ENCODE measurements at regions not wholly inside any gene's neighbourhood (a gene's known extent, or its start where the extent isn't known, plus 50 kb on each side); places are given as distances from the start of the nearest gene placed in this dataset.

DNA sequence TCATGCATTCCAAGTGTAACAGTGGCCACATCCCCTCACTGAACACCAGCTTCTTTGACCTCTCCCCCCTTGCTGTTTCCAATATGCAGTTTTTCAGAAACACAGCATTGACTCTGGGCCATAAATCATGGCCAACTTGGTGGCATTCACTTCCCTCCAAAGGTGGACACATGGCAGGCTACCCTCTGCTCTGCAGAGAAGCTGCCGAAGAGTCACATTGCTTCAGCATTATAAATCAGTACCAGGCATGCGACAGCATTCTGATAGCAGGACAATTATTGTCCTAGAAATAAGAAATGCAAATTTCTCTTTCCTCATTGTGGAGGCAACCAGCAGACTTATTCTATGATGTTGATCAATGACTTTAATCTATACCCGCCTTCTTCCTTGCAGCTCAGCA lies 475.4 kb upstream of the GHITM start:
- DNase-seq (ENCODE audit: low read depth): no peak

- no peak for DNase-seq (ENCODE audit: low read depth)
These were observed 472.5 kb upstream of the GHITM start for GRCh38 chr10:83666762-83667161.

DNA sequence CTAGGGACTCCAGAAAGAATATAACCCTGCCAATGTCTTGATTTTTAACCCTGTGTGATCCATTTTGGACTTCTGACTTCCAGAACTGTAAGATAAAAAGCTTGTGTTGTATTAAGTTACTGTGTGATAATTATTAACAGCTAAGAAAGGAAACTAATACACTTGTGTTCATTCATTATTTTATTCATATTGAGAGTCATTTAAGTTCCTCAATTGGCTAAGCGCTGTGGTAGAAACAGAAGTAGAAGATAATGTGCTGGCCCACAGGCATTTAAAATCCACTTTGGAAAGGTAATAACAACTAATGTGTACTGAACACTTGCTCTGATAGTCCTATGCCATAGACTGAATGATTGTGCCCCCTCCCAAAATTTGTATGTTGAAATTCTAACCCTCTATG lies 471.7 kb upstream of the GHITM start:
- DNase-seq (ENCODE audit: low read depth): no peak

- no peak for DNase-seq (ENCODE audit: low read depth)
These were observed 466.0 kb upstream of the GHITM start for GRCh38 chr10:83673316-83673715.

GRCh38 chr10:83677795-83678194 lies 461.5 kb upstream of the GHITM start:
- DNase-seq (ENCODE audit: low read depth): no peak

GRCh38 chr10:83678850-83679249 lies 460.5 kb upstream of the GHITM start:
- DNase-seq (ENCODE audit: low read depth): no peak

GRCh38 chr10:83680470-83680891 lies 458.8 kb upstream of the GHITM start:
- DNase-seq (ENCODE audit: low read depth): no peak

- DNase-seq (ENCODE audit: low read depth): no peak
These were observed 456.9 kb upstream of the GHITM start for GRCh38 chr10:83682414-83682813.

- no peak for DNase-seq (ENCODE audit: low read depth)
These were observed 453.9 kb upstream of the GHITM start for GRCh38 chr10:83685458-83685857.

DNA sequence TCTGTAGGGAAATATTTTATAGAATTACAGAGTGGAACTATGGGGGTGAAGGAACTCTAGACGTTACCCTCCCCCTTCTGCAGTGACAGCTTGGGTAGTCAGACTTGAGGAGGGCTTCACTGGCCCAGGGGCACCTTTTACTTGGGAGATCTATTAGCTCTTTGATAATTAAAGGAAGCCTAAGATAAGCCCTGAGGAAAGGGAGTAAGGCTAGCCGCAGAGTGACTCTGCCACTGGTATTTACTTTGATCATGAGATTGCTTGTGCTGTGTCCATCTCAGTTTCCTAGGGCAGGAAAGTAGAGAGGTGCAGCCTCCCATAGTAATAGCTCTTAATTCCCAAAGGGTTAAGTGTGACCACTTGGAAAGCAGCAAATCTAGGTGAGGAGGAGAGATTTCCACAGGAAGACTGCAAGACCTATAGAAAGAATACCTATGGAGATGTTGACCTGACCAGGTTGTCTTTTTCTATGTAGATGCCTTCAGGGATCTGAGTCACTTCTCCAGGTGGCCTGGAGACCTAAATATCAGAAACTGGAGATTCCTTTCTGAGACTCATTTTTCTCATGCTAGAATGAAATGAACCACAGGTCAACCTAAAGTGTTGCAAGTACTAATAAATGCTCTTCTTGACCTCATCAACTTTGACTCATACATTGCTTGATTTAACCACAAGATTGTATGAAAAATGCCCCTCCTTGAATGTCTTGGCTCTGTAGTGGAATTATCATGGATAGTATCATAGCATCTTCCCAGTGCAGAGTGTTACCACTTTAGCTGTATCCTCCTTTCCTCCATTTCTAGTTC lies 447.3 kb upstream of the GHITM start:
- no peak for DNase-seq (ENCODE audit: low read depth)

DNA sequence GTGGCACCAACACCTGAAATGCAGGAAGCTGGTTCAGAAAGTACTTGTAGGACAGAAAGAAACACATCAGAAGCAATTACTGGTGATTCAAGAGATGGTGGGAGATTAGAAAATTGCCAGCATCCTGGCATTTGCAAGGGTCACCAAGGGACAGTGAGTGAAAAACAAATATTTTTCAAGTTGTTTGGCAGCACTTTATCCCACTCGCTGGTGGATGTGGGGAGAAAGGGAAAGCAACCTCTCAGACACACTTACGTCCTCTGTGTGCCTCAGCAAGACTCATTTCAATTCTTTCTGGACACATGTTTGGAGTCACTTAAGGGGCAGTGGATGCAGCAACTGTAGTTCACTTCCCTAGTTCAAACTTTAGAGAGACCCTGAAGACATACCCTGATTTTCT lies 440.4 kb upstream of the GHITM start:
- no peak for DNase-seq (ENCODE audit: low read depth)

DNA sequence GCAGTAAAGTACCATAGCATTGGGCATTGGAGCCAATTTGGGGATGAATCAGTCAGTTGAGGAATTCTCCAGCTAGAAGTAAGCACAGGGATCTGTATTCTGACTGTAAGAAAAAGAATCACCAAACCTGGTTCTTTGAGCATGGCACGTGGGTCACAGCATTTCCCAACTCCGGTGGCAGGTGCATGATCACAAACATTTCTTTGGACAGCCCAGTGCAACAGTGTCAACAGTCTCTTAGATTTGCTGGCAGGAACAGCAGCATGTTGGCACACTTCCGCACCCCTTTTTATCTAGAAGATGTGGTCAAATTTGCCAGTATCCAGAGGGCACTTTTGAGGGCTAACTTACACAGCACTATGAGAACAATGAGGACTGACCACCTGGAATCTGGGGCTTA lies 437.5 kb upstream of the GHITM start:
- no peak for DNase-seq (ENCODE audit: low read depth)

DNA sequence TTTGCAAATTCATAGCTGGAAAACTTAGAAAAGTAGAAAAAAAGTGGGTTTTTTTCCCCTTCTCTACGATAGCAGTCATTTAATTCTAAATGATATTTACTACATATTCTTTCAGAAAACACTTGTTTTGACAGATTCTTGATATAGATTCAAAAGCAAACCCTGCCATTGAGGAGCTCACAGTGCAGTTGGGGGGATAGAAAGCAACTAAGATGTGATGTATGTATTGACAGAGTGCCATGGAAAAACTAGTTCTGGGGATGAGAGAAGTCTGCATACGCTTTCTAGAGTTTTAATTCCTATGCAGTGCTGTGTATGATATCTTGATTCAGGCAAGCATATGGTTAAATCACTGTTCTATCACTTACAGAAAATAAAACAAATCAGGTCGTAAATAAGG lies 436.6 kb upstream of the GHITM start:
- DNase-seq (ENCODE audit: low read depth): no peak

GRCh38 chr10:83706120-83706519 lies 433.2 kb upstream of the GHITM start:
- no peak for DNase-seq (ENCODE audit: low read depth)

DNA sequence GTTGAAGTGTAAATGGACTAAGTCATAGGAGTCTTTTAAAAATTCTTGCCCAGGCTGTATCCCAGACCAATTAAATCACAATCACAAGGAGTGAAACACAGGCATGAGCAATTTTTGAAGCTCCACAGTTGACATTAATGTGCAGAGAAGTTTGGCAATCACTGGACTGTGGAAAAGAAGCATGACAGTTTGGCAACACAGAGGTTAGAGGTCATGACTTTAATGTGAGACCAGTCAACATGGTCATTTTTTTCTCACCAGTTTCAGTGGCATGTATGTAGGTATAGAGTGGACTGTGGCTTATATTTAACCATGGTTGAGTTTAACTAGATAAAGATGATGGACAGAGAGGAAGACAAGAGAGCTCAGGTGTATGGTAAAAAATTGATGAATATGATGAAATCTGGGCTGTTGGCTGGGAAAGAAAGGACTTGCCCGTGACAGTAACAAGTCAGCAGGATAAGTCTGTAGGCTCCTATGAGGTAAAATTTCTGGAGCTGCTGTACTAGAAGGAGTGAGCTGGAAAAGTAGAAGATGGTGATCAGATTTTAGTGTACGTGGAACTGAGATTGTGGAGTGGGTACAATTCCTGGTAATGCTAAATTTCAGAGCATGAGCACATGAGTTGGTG lies 432.2 kb upstream of the GHITM start:
- DNase-seq (ENCODE audit: low read depth): no peak

DNA sequence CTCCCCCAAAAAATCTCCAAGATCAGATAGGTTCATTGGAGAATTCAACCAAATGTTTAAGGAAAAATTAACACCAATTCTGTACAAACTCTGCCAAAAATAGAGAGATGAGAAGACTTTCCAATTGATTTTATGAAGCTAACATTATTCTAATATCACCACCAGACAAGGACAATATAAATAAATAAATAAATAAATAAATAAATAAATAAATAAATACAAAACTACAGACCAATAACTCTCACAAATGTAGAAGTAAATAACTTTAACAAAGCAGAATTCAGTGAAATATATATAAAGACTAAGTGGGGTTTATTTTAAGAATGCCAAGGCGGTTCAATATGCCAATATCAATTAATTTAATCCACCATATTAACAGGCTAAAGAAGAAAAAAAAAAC lies 425.9 kb upstream of the GHITM start:
- no peak for DNase-seq (ENCODE audit: low read depth)

DNA sequence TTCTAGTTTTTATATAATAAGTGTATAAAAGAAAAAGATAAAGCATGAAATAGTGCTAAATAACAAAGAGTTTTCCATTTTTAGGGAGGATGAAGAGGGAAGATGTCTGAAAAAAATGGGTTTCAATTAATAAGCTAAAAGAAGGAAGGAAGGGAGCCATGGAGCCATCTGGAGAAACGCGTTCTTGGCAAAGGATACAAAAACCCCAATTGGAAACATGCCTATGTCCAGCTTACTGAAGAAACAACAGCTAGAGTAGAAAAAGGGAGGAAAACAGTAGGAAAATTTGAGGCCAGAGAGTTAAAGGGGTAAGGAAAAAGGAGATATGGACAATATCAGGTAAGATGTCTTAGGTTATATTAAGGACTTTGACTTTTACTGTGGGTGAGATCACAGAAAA lies 416.2 kb upstream of the GHITM start:
- no peak for DNase-seq (ENCODE audit: low read depth)

- no peak for DNase-seq (ENCODE audit: low read depth)
These were observed 414.7 kb upstream of the GHITM start for GRCh38 chr10:83724471-83725241.

DNA sequence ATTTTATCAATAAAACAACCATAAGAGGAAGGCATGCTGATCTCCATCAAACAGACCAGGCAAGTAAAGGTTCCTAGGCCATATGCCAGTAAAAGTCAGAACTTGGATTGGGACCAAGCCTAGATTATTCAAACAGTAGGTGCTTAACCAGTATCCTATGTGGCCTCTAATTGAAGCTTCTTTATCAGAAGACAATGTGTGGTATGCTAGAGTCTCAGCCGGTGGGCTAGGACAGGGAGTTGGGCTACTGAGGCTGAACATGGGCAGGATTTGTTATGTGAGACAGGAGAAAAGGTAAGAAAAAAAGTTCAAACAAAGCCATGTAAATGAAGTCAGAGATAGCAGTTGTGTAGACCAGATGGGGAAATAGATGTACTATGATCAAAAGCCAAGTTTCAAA lies 413.7 kb upstream of the GHITM start:
- no peak for DNase-seq (ENCODE audit: low read depth)

DNA sequence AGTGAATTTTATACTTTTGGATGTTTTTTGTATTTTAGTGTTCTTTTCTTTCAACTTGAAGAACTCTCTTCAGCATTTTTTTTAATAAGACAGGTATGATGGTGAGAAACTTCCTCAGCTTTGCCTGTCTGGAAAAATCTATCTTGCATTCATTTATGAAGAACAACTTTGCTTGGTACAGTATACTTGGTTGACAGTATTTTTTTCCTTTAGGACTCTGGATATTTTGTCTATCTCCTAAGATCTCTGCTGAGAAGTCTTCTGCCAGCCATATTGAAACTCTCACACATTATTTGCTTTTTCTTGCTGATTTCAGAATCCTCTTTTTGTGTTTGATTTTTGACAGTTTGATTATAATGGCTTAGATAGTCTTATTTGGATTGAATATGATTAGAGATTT lies 405.0 kb upstream of the GHITM start:
- no peak for DNase-seq (ENCODE audit: low read depth)

DNA sequence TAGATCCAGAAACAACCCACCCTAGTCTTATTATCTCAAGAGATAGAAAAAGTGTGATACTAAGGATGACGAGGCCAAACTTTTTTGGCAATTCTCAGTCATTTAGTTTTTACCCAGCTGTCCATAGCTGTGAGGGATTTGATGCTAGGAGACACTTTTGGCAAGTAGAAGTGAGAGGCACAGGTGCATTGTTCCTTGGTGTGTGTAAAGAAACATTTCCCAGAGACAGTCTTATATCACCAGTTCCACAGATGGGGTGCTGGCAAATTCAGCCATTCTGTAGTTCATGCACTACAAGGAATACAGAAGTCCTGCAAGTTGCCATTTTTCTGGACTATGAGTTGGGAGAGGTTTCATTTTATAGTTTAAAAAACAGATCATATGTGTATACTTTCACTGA lies 403.3 kb upstream of the GHITM start:
- DNase-seq (ENCODE audit: low read depth): no peak

GRCh38 chr10:83750604-83751003 lies 388.7 kb upstream of the GHITM start:
- no peak for DNase-seq (ENCODE audit: low read depth)

DNA sequence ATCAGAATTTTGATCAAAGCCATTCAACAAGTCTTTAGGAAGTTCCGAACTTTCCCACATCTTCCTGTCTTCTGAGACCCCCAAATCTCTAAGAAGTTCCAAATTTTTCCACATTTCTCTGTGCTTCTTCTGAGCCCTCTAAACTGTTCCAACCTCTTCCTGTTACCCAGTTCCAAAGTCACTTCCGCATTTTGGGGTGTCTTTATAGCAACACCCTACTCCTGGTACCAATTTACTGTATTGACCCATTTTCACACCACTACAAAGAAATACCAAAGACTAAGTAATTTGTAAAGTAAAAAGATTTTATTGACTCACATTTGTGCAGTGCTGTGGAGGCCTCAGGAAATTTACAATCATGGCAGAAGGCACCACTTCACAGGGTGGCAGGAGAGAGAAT lies 385.8 kb upstream of the GHITM start:
- no peak for DNase-seq (ENCODE audit: low read depth)
